Panc1 (cell line): ENCODE measurements at regions not wholly inside any gene's neighbourhood (a gene's known extent, or its start where the extent isn't known, plus 50 kb on each side); places are given as distances from the start of the nearest gene placed in this dataset.

Source experiments
- CTCF ChIP-seq: fragments of 450-650 bp; IDR thresholded peaks from 2 replicates; pipeline ENCODE4 v1.5.1; 2017; ENCODE audit warnings: mild to moderate bottlenecking
- POLR2AphosphoS5 ChIP-seq: IDR thresholded peaks from 2 replicates; pipeline ENCODE4 v1.6.1; 2012; ENCODE audit warnings: mild to moderate bottlenecking, low read depth, low read length, moderate library complexity
- REST ChIP-seq, 2 experiments: IDR thresholded peaks; 2 replicates each; pipeline ENCODE4 v1.6.1; 2011 to 2012; ENCODE audit warnings: low read depth in 2 of 2, control low read depth in 1 of 2, low read length in 1 of 2, mild to moderate bottlenecking in 1 of 2, moderate library complexity in 1 of 2; ENCODE audit not compliant: insufficient read depth in 1 of 2

- no peak for TF ChIP-seq CTCF
- TF ChIP-seq POLR2AphosphoS5, result no peak
- no peak for TF ChIP-seq REST (IDR thresholded peaks at IDR 0.05; ENCODE audit: insufficient read depth in 1 of 2, low read depth in 2 of 2, low read length in 1 of 2)
Measured at GRCh38 chr7:24038993-24039392, 245.0 kb upstream of the NPY start.
